Vagina (tissue), 2 donors: ENCODE measurements at regions not wholly inside any gene's neighbourhood (a gene's known extent, or its start where the extent isn't known, plus 50 kb on each side); places are given as distances from the start of the nearest gene placed in this dataset.

Experiments used
- DNase-seq, 2 donors: peaks; one replicate each; pipeline ENCODE4 v3.0.0-alpha.2; 2017; ENCODE audit errors: extremely low spot score in 2 of 2
- H3K27ac ChIP-seq: fragments of 200-600 bp; sonication (generic); one replicate; pipeline ENCODE4 v1.5.1; 2019
- H3K27me3 ChIP-seq: fragments of 200-600 bp; sonication (generic); one replicate; pipeline ENCODE4 v1.5.1; 2019
- H3K36me3 ChIP-seq, 2 donors: fragments of 200-600 bp; sonication (generic); one replicate each; pipeline ENCODE4 v1.5.1; 2017 to 2019
- H3K4me1 ChIP-seq: fragments of 200-600 bp; sonication (generic); one replicate; pipeline ENCODE4 v1.5.1; 2019
- H3K4me3 ChIP-seq, 2 donors: fragments of 200-600 bp; sonication (generic); 1 replicate in 1 of 2; 2 replicates in 1 of 2; pipeline ENCODE4 v1.5.1; 2016 to 2019
- H3K9me3 ChIP-seq: fragments of 200-600 bp; sonication (generic); one replicate; pipeline ENCODE4 v1.5.1; 2019
- POLR2A ChIP-seq, 2 donors: fragments of 450-650 bp; IDR thresholded peaks; one replicate each; pipeline ENCODE4 v1.6.1; 2017; ENCODE audit warnings: antibody characterized with exemption in 2 of 2, mild to moderate bottlenecking in 2 of 2, moderate library complexity in 2 of 2
- POLR2AphosphoS5 ChIP-seq, 2 donors: sonication (generic); formaldehyde crosslinking; IDR thresholded peaks; one replicate each; pipeline ENCODE4 v1.9.0; 2017; ENCODE audit warnings: antibody characterized with exemption in 2 of 2, mild to moderate bottlenecking in 2 of 2, low read depth in 1 of 2; ENCODE audit not compliant: insufficient read depth in 1 of 2
- intact Hi-C: fragments of 100-400 bp; cut with DNase I; formaldehyde crosslinking; loops from one replicate; pipeline ENCODE4 v1.15.1; 2023
- TF ChIP-seq, protein P1 (sequence below), 3 experiments: fragments of 450-650 bp in 2 of 3; fragments of 200-600 bp in 1 of 3; sonication (generic) in 1 of 3; IDR thresholded peaks; one replicate each; pipeline ENCODE4 v1.5.1; 2017 to 2019; ENCODE audit warnings: antibody characterized with exemption in 3 of 3, mild to moderate bottlenecking in 2 of 3, moderate library complexity in 2 of 3

DNA sequence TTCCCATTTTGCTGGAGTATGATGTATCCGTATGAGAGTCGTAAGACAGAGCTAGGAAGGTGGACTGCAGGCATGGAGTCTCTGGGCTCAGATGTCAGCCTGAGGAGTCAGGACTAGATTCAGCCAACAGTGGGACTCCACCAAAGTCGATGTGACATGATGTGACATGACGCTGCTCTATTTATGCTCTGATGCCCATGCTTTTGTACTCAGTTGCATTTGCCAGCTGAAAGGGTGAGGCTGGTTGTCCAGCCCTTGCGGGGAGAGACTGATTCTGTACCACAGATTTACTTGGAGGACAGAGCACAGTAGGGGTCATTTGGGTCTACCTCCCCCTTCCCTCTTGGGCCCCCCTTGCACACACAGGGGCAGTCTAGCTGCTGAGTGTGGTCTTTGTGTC lies 88.5 kb upstream of the ATG10 start:
- H3K9me3 ChIP-seq = no peaks in the 10 kb centered on the region
- H3K27ac ChIP-seq = no peak overlapping the region
- no peaks in the 10 kb centered on the region for H3K4me1 ChIP-seq
- H3K4me3 ChIP-seq = no peak overlapping the region
- no peak for DNase-seq
- intact Hi-C loops = no loop called here
- no peaks in the 10 kb centered on the region for H3K36me3 ChIP-seq
- no peak for TF ChIP-seq POLR2A (IDR thresholded peaks at IDR 0.05)
- no peak for TF ChIP-seq POLR2AphosphoS5 (IDR thresholded peaks at IDR 0.05; ENCODE audit: insufficient read depth in 1 of 2, low read depth in 1 of 2)
- TF ChIP-seq, protein P1, sequence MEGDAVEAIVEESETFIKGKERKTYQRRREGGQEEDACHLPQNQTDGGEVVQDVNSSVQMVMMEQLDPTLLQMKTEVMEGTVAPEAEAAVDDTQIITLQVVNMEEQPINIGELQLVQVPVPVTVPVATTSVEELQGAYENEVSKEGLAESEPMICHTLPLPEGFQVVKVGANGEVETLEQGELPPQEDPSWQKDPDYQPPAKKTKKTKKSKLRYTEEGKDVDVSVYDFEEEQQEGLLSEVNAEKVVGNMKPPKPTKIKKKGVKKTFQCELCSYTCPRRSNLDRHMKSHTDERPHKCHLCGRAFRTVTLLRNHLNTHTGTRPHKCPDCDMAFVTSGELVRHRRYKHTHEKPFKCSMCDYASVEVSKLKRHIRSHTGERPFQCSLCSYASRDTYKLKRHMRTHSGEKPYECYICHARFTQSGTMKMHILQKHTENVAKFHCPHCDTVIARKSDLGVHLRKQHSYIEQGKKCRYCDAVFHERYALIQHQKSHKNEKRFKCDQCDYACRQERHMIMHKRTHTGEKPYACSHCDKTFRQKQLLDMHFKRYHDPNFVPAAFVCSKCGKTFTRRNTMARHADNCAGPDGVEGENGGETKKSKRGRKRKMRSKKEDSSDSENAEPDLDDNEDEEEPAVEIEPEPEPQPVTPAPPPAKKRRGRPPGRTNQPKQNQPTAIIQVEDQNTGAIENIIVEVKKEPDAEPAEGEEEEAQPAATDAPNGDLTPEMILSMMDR (IDR thresholded peaks at IDR 0.05) = no peak
- H3K27me3 ChIP-seq = no peaks in the 10 kb centered on the region

DNA sequence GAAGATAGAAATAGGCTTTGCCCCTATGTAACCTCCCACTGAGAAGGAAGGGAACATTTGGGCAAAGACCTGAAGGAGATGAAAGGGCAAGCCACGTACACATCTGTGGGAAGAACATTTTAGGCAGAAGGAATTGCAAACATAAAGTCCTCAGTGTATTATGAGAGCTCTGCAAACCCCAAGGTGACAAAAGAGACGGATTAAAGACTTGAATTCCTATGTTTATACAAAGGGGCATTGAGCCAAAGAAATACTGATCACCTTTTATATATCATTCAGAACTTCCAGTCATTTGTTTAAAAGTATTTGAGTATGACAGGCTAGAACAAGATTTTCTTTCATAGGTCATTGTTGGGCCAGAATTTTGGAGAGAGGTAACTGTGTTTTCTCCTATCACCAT lies 90.2 kb upstream of the ATG10 start:
- no peaks in the 10 kb centered on the region for H3K9me3 ChIP-seq

DNA sequence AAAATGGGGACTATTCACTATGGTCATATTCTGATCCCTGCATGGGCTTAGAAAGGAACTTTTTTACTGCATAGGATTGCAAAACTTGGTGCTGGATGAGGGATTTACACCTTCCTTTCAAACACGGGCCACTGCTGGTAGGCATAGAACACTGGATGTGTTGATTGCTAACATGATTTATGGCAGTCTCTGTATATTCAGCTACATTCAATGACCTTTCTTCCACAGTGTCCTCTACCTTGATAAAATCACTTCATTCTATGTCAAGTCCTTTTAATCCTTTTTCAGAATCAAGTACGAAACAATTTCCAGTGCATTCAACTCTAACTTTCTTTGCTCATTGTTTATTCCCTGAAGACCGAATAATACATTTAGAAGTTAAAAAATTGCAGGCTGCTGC lies 91.9 kb upstream of the ATG10 start:
- no peak for TF ChIP-seq POLR2A (IDR thresholded peaks at IDR 0.05)
- TF ChIP-seq, protein P1 (IDR thresholded peaks at IDR 0.05) = no peak
- no peak for TF ChIP-seq POLR2AphosphoS5 (IDR thresholded peaks at IDR 0.05; ENCODE audit: insufficient read depth in 1 of 2, low read depth in 1 of 2)
- Histone ChIP-seq H3K36me3 (no peaks in the 10 kb centered on the region), H3K9me3 (no peaks in the 10 kb centered on the region), H3K4me1 (no peaks in the 10 kb centered on the region), H3K27me3 (no peaks in the 10 kb centered on the region), H3K27ac (no peak overlapping the region), H3K4me3 (no peak overlapping the region)
- intact Hi-C loops = no loop called here
- DNase-seq = no peak

More for the DNA sequence above, 90.2 kb upstream of the ATG10 start:
- intact Hi-C loops = no loop called here
- Histone ChIP-seq H3K4me3 (no peak overlapping the region), H3K27me3 (no peaks in the 10 kb centered on the region), H3K27ac (no peak overlapping the region), H3K36me3 (no peaks in the 10 kb centered on the region), H3K4me1 (no peaks in the 10 kb centered on the region)
- no peak for TF ChIP-seq POLR2A (IDR thresholded peaks at IDR 0.05)
- TF ChIP-seq, protein P1 (IDR thresholded peaks at IDR 0.05) = no peak
- no peak for TF ChIP-seq POLR2AphosphoS5 (IDR thresholded peaks at IDR 0.05; ENCODE audit: insufficient read depth in 1 of 2, low read depth in 1 of 2)
- no peak for DNase-seq

DNA sequence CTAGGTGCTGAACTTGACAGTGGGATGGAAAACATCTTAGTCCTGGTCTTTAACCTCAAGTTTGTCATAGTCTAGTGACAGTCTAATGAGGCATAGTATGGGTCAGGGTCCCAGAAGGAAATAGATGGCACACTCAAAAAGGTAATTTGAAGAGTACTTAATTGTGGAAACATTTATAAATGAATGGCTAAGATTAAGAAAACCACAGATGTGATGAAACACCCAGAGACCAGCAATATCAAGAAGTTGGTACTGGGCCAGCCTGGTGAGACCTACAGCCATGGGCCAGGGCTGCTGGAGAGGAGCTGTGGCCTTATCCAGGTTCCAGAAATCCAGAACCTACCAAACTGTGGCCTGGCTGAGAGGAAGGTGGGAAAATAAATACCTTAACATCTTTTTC lies 93.5 kb upstream of the ATG10 start:
- Histone ChIP-seq H3K9me3 (no peaks in the 10 kb centered on the region), H3K27me3 (no peaks in the 10 kb centered on the region), H3K36me3 (no peaks in the 10 kb centered on the region), H3K4me3 (no peak overlapping the region), H3K4me1 (no peaks in the 10 kb centered on the region), H3K27ac (no peak overlapping the region)
- intact Hi-C loops = no loop called here
- DNase-seq = no peak
- TF ChIP-seq POLR2AphosphoS5 (IDR thresholded peaks at IDR 0.05; ENCODE audit: insufficient read depth in 1 of 2, low read depth in 1 of 2) (no peak), POLR2A (IDR thresholded peaks at IDR 0.05) (no peak)
- TF ChIP-seq, protein P1 (IDR thresholded peaks at IDR 0.05) = no peak

DNA sequence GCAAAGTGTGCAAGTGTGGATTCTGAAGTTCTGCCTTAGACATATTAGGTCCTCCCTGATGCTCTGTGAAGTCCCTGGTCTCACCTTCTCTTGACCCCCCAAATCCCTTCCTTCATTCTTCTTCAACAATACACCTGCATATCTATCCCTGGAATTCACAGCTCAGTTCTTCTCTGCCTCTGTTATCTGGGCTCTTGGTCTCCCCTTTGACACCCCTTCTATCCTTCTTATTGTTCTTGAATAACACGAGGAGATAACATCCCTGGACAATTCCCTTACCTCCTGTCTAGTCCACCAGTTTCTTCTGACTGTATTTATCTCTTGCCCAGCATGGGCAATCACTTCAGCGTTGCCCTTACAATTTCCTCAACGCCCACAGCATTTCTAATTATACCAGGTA lies 104.8 kb upstream of the ATG10 start:
- no peak for DNase-seq
- intact Hi-C loops = no loop called here
- Histone ChIP-seq H3K4me3 (no peak overlapping the region), H3K4me1 (no peaks in the 10 kb centered on the region), H3K27ac (no peak overlapping the region), H3K27me3 (no peaks in the 10 kb centered on the region), H3K9me3 (no peaks in the 10 kb centered on the region), H3K36me3 (no peaks in the 10 kb centered on the region)
- TF ChIP-seq, protein P1 (IDR thresholded peaks at IDR 0.05) = no peak
- TF ChIP-seq POLR2A (IDR thresholded peaks at IDR 0.05) (no peak), POLR2AphosphoS5 (IDR thresholded peaks at IDR 0.05; ENCODE audit: insufficient read depth in 1 of 2, low read depth in 1 of 2) (no peak)
